NT2/D1 (cell line): ENCODE measurements at regions not wholly inside any gene's neighbourhood (a gene's known extent, or its start where the extent isn't known, plus 50 kb on each side); places are given as distances from the start of the nearest gene placed in this dataset.
A peak's percentile ranks its signal among the peaks of the same experiment; 100 is the strongest.

Experiments used
- DNase-seq: peaks from one replicate; pipeline ENCODE4 v3.0.0-alpha.2; 2011; ENCODE audit warnings: low read depth, low spot score
- H3K27me3 ChIP-seq: 2 replicates; pipeline ENCODE4 v1.6.0; 2011; ENCODE audit warnings: mild to moderate bottlenecking; ENCODE audit not compliant: insufficient read length, insufficient read depth
- H3K36me3 ChIP-seq: 2 replicates; pipeline ENCODE4 v1.6.1; 2011; ENCODE audit warnings: mild to moderate bottlenecking, low read length, mixed read lengths; ENCODE audit not compliant: insufficient read depth, insufficient read length
- H3K4me1 ChIP-seq: 2 replicates; pipeline ENCODE4 v1.5.1; 2011; ENCODE audit not compliant: insufficient read depth, insufficient read length
- H3K4me3 ChIP-seq: 2 replicates; pipeline ENCODE4 v1.5.1; 2011; ENCODE audit warnings: low read depth; ENCODE audit not compliant: insufficient read length
- H3K9ac ChIP-seq: 2 replicates; pipeline ENCODE4 v1.6.0; 2011; ENCODE audit warnings: low read depth; ENCODE audit not compliant: insufficient read length
- H3K9me3 ChIP-seq: 2 replicates; pipeline ENCODE4 v1.5.1; 2011; ENCODE audit warnings: mild to moderate bottlenecking, low read length; ENCODE audit not compliant: insufficient read depth
- SUZ12 ChIP-seq: IDR thresholded peaks from 2 replicates; pipeline ENCODE4 v1.6.1; 2011; ENCODE audit not compliant: insufficient read length, insufficient read depth; ENCODE audit errors: extremely low read depth
- YY1 ChIP-seq: IDR thresholded peaks from 2 replicates; pipeline ENCODE4 v1.6.1; 2011; ENCODE audit not compliant: insufficient read length, insufficient read depth
- ZNF274 ChIP-seq: IDR thresholded peaks from 2 replicates; pipeline ENCODE4 v1.6.1; 2011; ENCODE audit warnings: mild to moderate bottlenecking, low read depth, low read length

GRCh38 chr9:7243838-7244237 is 486.1 kb downstream of the KDM4C start:
- Histone ChIP-seq H3K4me3 (no peak overlapping the region), H3K4me1 (no peaks in the 10 kb centered on the region), H3K27me3 (no peaks in the 10 kb centered on the region), H3K36me3 (no peaks in the 10 kb centered on the region), H3K9me3 (peaks cover 5% of the 10 kb centered on the region; the same call in 1 of the 2 replicates), H3K9ac (no peak overlapping the region)
- DNase-seq: no peak
- TF ChIP-seq SUZ12 (no peak), YY1 (no peak), ZNF274 (no peak)

DNA sequence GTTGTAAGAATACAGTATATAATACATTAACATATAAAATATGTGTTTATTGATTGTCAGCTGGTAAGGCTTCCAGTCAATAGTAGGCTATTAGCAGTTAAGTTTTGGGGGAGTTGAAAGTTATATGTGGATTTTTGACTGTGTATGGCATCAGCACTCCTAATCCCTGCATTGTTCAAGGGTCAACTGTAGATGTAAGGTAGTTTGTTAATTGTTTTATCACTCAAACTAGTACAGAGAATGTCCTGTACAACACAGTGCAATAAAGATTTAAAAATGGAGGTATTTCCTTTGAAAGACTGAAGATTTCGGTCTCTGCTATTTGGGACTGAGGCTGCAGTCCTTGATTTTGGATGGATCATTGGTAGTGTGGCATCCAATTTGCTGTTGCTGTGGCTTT is 484.4 kb downstream of the KDM4C start:
- no peak for TF ChIP-seq SUZ12
- TF ChIP-seq YY1: no peak
- no peak for TF ChIP-seq ZNF274
- Histone ChIP-seq H3K36me3 (no peaks in the 10 kb centered on the region), H3K4me3 (no peak overlapping the region), H3K4me1 (no peaks in the 10 kb centered on the region), H3K9ac (no peak overlapping the region), H3K27me3 (no peaks in the 10 kb centered on the region), H3K9me3 (peaks cover 5% of the 10 kb centered on the region; the same call in 1 of the 2 replicates)
- DNase-seq: no peak

- H3K27me3 ChIP-seq: no peaks in the 10 kb centered on the region
- no peaks in the 10 kb centered on the region for H3K4me1 ChIP-seq
Observed at GRCh38 chr9:7241694-7242093, 483.9 kb downstream of the KDM4C start.

GRCh38 chr9:7240569-7241311 is 483.0 kb downstream of the KDM4C start:
- Histone ChIP-seq H3K27me3 (no peaks in the 10 kb centered on the region), H3K4me3 (no peak overlapping the region), H3K36me3 (no peaks in the 10 kb centered on the region), H3K9me3 (peaks cover 5% of the 10 kb centered on the region; the same call in 1 of the 2 replicates), H3K4me1 (no peaks in the 10 kb centered on the region), H3K9ac (no peak overlapping the region)
- TF ChIP-seq YY1 (no peak), ZNF274 (no peak), SUZ12 (no peak)
- DNase-seq: peak; percentile 60

More at GRCh38 chr9:7241694-7242093, 483.9 kb downstream of the KDM4C start:
- Histone ChIP-seq H3K4me3 (no peak overlapping the region), H3K36me3 (no peaks in the 10 kb centered on the region), H3K9ac (no peak overlapping the region), H3K9me3 (peaks cover 5% of the 10 kb centered on the region; the same call in 1 of the 2 replicates)
- no peak for DNase-seq
- TF ChIP-seq SUZ12 (no peak), ZNF274 (no peak)

- no peaks in the 10 kb centered on the region for H3K4me1 ChIP-seq
- TF ChIP-seq SUZ12 (no peak), ZNF274 (no peak), YY1 (no peak)
- no peak for DNase-seq
- peaks cover 12% of the 10 kb centered on the region; the same call in 1 of the 2 replicates for H3K9me3 ChIP-seq
- H3K27me3 ChIP-seq: no peaks in the 10 kb centered on the region
- H3K36me3 ChIP-seq: no peaks in the 10 kb centered on the region
- no peak overlapping the region for H3K9ac ChIP-seq
- H3K4me3 ChIP-seq: no peak overlapping the region
Observed at GRCh38 chr9:7239708-7240107, 481.9 kb downstream of the KDM4C start.

DNA sequence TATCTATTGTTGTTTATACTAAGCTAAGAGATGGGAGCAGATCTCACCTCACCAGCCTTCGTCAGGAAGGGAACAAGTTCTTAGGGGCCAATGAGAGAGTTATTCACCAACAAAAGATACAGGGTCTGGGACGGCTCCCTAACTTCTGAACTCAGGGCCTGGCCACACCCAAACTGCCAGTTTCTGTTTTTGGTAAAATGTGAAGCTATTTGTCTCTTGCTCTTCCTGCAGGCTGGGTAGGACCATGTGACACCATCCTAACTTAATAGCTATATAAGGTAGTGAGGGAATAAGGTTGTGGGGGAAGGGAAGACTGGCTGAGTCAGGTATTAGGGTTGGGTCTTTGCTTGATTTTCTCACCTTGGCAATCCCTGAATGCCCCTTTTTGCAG is 480.5 kb downstream of the KDM4C start:
- Histone ChIP-seq H3K36me3 (no peaks in the 10 kb centered on the region), H3K4me3 (no peak overlapping the region), H3K9ac (no peak overlapping the region), H3K27me3 (no peaks in the 10 kb centered on the region), H3K4me1 (no peaks in the 10 kb centered on the region), H3K9me3 (peaks cover 19% of the 10 kb centered on the region; the same call in 1 of the 2 replicates)
- DNase-seq: no peak
- TF ChIP-seq YY1: no peak
- no peak for TF ChIP-seq ZNF274
- TF ChIP-seq SUZ12: no peak

GRCh38 chr9:7237473-7238246 is 479.9 kb downstream of the KDM4C start:
- H3K36me3 ChIP-seq: no peaks in the 10 kb centered on the region
- H3K9me3 ChIP-seq: peaks cover 16% of the 10 kb centered on the region; the same call in 1 of the 2 replicates
- H3K4me3 ChIP-seq: no peak overlapping the region
- TF ChIP-seq ZNF274: no peak
- no peak for TF ChIP-seq SUZ12
- no peak for TF ChIP-seq YY1
- no peaks in the 10 kb centered on the region for H3K4me1 ChIP-seq
- H3K27me3 ChIP-seq: no peaks in the 10 kb centered on the region
- no peak overlapping the region for H3K9ac ChIP-seq
- DNase-seq: no peak
